Esophagus (tissue), 2 donors: ENCODE measurements at regions not wholly inside any gene's neighbourhood (a gene's known extent, or its start where the extent isn't known, plus 50 kb on each side); places are given as distances from the start of the nearest gene placed in this dataset.

Experiments
- H3K27ac ChIP-seq, 2 donors: one replicate each; pipeline ENCODE4 v1.5.1; 2013; ENCODE audit warnings: low read depth in 2 of 2, mild to moderate bottlenecking in 2 of 2, inconsistent platforms in 1 of 2, low read length in 1 of 2, moderate library complexity in 1 of 2
- H3K27me3 ChIP-seq, 2 donors: one replicate each; pipeline ENCODE4 v1.6.1; 2013; ENCODE audit warnings: low read length in 2 of 2, control low read depth in 1 of 2, mild to moderate bottlenecking in 1 of 2; ENCODE audit not compliant: insufficient read depth in 2 of 2, control insufficient read depth in 1 of 2
- H3K36me3 ChIP-seq, 2 donors: one replicate each; pipeline ENCODE4 v1.6.1; 2013; ENCODE audit warnings: low read length in 1 of 2; ENCODE audit not compliant: control insufficient read depth in 2 of 2, insufficient read depth in 2 of 2
- H3K4me1 ChIP-seq, 2 donors: one replicate each; pipeline ENCODE4 v1.6.1; 2013; ENCODE audit warnings: low read length in 1 of 2; ENCODE audit not compliant: control insufficient read depth in 2 of 2, insufficient read depth in 2 of 2
- H3K4me3 ChIP-seq, 2 donors: one replicate each; pipeline ENCODE4 v1.5.1; 2013; ENCODE audit warnings: low read length in 2 of 2, mild to moderate bottlenecking in 2 of 2, low read depth in 1 of 2, moderate library complexity in 1 of 2
- H3K9me3 ChIP-seq, 2 donors: one replicate each; pipeline ENCODE4 v1.6.1; 2013; ENCODE audit warnings: mild to moderate bottlenecking in 2 of 2, low read depth in 1 of 2, low read length in 1 of 2, moderate library complexity in 1 of 2; ENCODE audit not compliant: control insufficient read depth in 2 of 2, insufficient read depth in 1 of 2
- WGBS, 2 donors: extraction: QIAGEN DNeasy Blood & Tissue Kit; methylation state at CpG; one replicate each; pipeline ENCODE4 v1.1.7; 2013; 5-methylcytosine and 5-hydroxymethylcytosine counted together
- donor health status: healthy with polysubstance abuse.
- donor health status: Bipolar disorder and iron deficiency.

GRCh38 chr11:45398325-45398724 is 112.2 kb upstream of the SYT13 start:
- Histone ChIP-seq H3K4me3 (no peak overlapping the region), H3K9me3 (no peaks in the 10 kb centered on the region), H3K27ac (no peak overlapping the region), H3K27me3 (no peaks in the 10 kb centered on the region), H3K36me3 (no peaks in the 10 kb centered on the region), H3K4me1 (no peaks in the 10 kb centered on the region)
- 91 to 93% methylated on average over 8 of the region's 8 CpGs for WGBS, 2 donors

DNA sequence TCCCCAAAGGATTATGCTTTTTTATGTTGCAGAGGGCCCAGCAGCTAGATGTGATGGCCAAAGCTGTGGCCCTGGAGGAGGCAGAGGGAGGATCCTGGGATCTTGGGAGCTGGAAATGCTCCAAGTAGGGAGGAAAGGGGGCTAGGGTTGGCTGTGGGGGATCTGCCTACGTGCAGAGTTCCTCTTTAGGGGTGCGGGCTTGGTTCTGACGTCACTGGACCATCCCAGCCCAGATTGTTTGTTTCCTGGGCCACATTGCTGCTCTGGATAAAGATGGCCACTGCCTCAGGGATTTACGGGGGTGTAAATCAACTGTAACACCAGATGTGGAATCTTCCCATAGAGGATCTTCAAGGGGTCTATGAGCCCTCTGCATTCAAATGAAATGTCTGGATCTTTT is 110.3 kb upstream of the SYT13 start:
- no peaks in the 10 kb centered on the region for H3K4me1 ChIP-seq
- H3K27ac ChIP-seq: no peak overlapping the region
- H3K36me3 ChIP-seq: no peaks in the 10 kb centered on the region
- WGBS, 2 donors: 57 to 60% methylated on average over 4 of the region's 4 CpGs
- H3K9me3 ChIP-seq: no peaks in the 10 kb centered on the region
- H3K4me3 ChIP-seq: no peak overlapping the region
- no peaks in the 10 kb centered on the region for H3K27me3 ChIP-seq

- 80 to 82% methylated on average over 5 of the region's 5 CpGs for WGBS, 2 donors
Measured at GRCh38 chr11:45395947-45396346, 109.8 kb upstream of the SYT13 start.

DNA sequence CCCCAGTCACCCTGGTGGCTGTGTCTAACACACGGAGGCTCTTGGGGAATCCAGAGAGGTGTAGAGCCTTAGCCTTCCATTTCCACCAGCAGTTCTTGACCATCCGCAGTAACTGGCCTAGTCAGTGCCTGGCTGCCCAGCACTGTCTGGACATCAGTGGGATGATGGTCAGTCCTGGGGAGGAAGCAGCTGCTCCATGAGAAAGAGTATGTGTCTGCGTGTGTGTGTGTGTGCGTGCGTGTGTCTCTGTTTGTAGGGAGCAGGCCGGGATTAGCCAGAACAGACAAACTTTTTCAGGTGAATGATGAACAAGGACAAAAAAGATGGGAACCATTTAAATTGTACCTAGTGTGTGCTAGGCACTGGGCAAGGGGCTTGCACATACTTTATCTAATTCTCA is 109.3 kb upstream of the SYT13 start:
- no peak overlapping the region for H3K27ac ChIP-seq
- no peaks in the 10 kb centered on the region for H3K4me1 ChIP-seq
- 87 to 94% methylated on average over 6 of the region's 6 CpGs for WGBS, 2 donors
- no peaks in the 10 kb centered on the region for H3K9me3 ChIP-seq
- no peaks in the 10 kb centered on the region for H3K36me3 ChIP-seq
- no peak overlapping the region for H3K4me3 ChIP-seq
- H3K27me3 ChIP-seq: no peaks in the 10 kb centered on the region

More at GRCh38 chr11:45395947-45396346, 109.8 kb upstream of the SYT13 start:
- Histone ChIP-seq H3K9me3 (no peaks in the 10 kb centered on the region), H3K36me3 (no peaks in the 10 kb centered on the region), H3K27me3 (no peaks in the 10 kb centered on the region), H3K4me1 (no peaks in the 10 kb centered on the region), H3K4me3 (no peak overlapping the region), H3K27ac (no peak overlapping the region)

GRCh38 chr11:45394294-45395085 is 108.3 kb upstream of the SYT13 start:
- no peaks in the 10 kb centered on the region for H3K9me3 ChIP-seq
- no peak overlapping the region for H3K27ac ChIP-seq
- WGBS, 2 donors: 75 to 83% methylated on average over 8 of the region's 8 CpGs
- no peak overlapping the region for H3K4me3 ChIP-seq
- no peaks in the 10 kb centered on the region for H3K4me1 ChIP-seq
- no peaks in the 10 kb centered on the region for H3K36me3 ChIP-seq
- no peaks in the 10 kb centered on the region for H3K27me3 ChIP-seq

GRCh38 chr11:45393826-45394225 is 107.7 kb upstream of the SYT13 start:
- WGBS, 2 donors: 81 to 87% methylated on average over 11 of the region's 11 CpGs
- H3K27me3 ChIP-seq: no peaks in the 10 kb centered on the region
- no peaks in the 10 kb centered on the region for H3K9me3 ChIP-seq
- H3K4me3 ChIP-seq: no peak overlapping the region
- H3K4me1 ChIP-seq: no peaks in the 10 kb centered on the region
- H3K27ac ChIP-seq: no peak overlapping the region
- H3K36me3 ChIP-seq: no peaks in the 10 kb centered on the region

- no peaks in the 10 kb centered on the region for H3K9me3 ChIP-seq
- H3K4me3 ChIP-seq: no peak overlapping the region
- H3K27me3 ChIP-seq: no peaks in the 10 kb centered on the region
- no peaks in the 10 kb centered on the region for H3K4me1 ChIP-seq
- H3K36me3 ChIP-seq: no peaks in the 10 kb centered on the region
- no peak overlapping the region for H3K27ac ChIP-seq
- WGBS, 2 donors: 78 to 86% methylated on average over 6 of the region's 6 CpGs
Measured at GRCh38 chr11:45393334-45393733, 107.2 kb upstream of the SYT13 start.

DNA sequence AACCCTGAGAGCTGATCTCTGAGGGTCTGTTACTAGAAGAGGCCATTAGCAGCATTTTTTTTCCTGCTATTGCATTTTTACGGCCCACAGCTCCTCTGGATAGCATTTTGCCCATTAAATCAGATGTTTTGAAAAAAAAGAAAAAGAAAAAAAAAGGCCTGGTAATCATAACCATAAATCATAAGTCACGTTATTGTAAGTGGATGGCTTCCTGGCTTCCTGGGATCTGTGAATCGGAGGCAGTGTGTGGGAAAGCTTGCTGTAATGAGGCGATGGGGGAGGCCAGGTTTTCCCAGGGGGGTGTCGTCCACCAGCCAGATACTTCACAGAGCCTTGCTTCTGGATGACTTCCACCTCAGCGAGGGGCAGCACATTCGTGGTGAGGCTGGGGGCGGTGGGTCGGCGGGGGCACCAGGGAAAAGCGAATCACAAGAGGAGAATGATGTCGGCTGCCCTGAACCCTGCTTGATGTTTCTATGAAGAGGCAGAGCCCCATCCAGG is 106.5 kb upstream of the SYT13 start:
- Histone ChIP-seq H3K9me3 (no peaks in the 10 kb centered on the region), H3K36me3 (no peaks in the 10 kb centered on the region), H3K27ac (no peak overlapping the region), H3K4me1 (no peaks in the 10 kb centered on the region), H3K4me3 (no peak overlapping the region), H3K27me3 (no peaks in the 10 kb centered on the region)
- 75 to 76% methylated on average over 12 of the region's 12 CpGs for WGBS, 2 donors

DNA sequence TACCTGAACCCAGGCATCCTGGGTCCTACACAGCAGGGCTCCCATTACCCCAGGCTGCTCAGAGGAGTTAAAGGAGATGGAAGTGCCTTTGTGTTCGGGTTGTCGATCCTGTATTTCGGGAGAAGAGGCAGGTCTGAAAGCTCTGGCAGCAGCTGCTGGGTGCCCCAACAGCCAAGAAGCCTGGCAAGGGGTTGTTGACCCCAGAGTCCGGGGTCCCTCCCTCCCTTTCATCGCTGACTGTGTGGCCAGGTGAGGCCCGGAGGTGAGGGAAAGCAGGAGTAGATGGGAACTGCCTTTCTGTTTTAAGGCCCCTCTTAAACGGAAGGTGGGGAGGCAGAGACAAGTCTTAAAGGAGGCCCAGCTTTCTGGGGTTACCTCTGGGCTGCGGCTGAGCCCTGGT is 106.0 kb upstream of the SYT13 start:
- 66 to 72% methylated on average over 8 of the region's 8 CpGs for WGBS, 2 donors
- Histone ChIP-seq H3K4me1 (no peaks in the 10 kb centered on the region), H3K27ac (no peak overlapping the region)

More for the DNA sequence above, 106.0 kb upstream of the SYT13 start:
- Histone ChIP-seq H3K27me3 (no peaks in the 10 kb centered on the region), H3K9me3 (no peaks in the 10 kb centered on the region), H3K4me3 (no peak overlapping the region), H3K36me3 (no peaks in the 10 kb centered on the region)
